ENCODE measurements at regions not wholly inside any gene's neighbourhood (a gene's known extent, or its start where the extent isn't known, plus 50 kb on each side); places are given as distances from the start of the nearest gene placed in this dataset.

DNA sequence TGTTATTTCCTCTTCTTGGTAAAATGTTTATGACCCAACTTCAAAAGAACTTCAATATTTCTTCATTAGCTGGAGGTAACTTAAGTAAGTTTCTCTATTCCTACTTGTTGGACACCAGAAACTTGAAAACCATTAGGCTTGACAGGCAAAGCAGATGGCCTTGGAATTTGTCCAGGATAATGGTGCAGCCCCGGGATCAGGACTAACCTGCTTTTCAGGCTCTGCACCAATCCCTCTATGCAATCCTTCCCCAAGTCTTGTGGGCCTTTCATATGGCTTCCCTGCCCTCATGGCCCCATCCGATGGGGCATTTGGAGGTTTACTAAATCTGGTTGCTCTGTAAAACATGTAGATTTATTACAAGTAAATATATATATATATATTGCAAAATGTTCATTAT lies 68.5 kb downstream of the SPINK2 start (continued):
- TF ChIP-seq RNF2 (IDR thresholded peaks at IDR 0.05; ENCODE audit: borderline replicate concordance, low read depth, low read length, missing control alignments, poor library complexity, severe bottlenecking) (no peak), CHD2 (IDR thresholded peaks at IDR 0.05; ENCODE audit: low read length) (no peak), EP300 (IDR thresholded peaks at IDR 0.05; ENCODE audit: borderline replicate concordance in 1 of 2, low read depth in 2 of 2, low read length in 2 of 2) (no peak), FOSL1 (IDR thresholded peaks at IDR 0.05; ENCODE audit: insufficient read depth, low read depth, low read length) (no peak), POLR2A (IDR thresholded peaks at IDR 0.05; ENCODE audit: control extremely low read depth in 1 of 2, low read depth in 2 of 2, low read length in 2 of 2) (no peak)

All from H1 (cell line).